H7 (cell line): ENCODE measurements at regions not wholly inside any gene's neighbourhood (a gene's known extent, or its start where the extent isn't known, plus 50 kb on each side); places are given as distances from the start of the nearest gene placed in this dataset.
A peak's percentile ranks its signal among the peaks of the same experiment; 100 is the strongest.

Source experiments
- DNase-seq: peaks from one replicate; pipeline ENCODE4 v3.0.0; 2012
- H3K27me3 ChIP-seq: 2 replicates; pipeline ENCODE4 v1.6.0; 2011; ENCODE audit warnings: mild to moderate bottlenecking, low read length; ENCODE audit not compliant: control insufficient read depth, insufficient read depth
- H3K36me3 ChIP-seq: replicated peaks from 2 replicates; pipeline ENCODE4 v1.5.1; 2011; ENCODE audit warnings: low read length; ENCODE audit not compliant: control insufficient read depth, insufficient read depth
- H3K4me3 ChIP-seq: 2 replicates; pipeline ENCODE4 v1.5.1; 2011; ENCODE audit warnings: low read depth, mild to moderate bottlenecking, control low read depth, low read length, moderate library complexity; ENCODE audit not compliant: insufficient read depth

- H3K36me3 ChIP-seq = no peaks in the 10 kb centered on the region
- no peak for DNase-seq
- no peak overlapping the region for H3K4me3 ChIP-seq
- H3K27me3 ChIP-seq = no peaks in the 10 kb centered on the region
These were observed 500.2 kb downstream of the SHISA9 start for GRCh38 chr16:13401641-13402040.

- Histone ChIP-seq H3K27me3 (no peaks in the 10 kb centered on the region), H3K36me3 (no peaks in the 10 kb centered on the region), H3K4me3 (no peak overlapping the region)
- DNase-seq = no peak
These were observed 501.2 kb downstream of the SHISA9 start for GRCh38 chr16:13402601-13403000.

DNA sequence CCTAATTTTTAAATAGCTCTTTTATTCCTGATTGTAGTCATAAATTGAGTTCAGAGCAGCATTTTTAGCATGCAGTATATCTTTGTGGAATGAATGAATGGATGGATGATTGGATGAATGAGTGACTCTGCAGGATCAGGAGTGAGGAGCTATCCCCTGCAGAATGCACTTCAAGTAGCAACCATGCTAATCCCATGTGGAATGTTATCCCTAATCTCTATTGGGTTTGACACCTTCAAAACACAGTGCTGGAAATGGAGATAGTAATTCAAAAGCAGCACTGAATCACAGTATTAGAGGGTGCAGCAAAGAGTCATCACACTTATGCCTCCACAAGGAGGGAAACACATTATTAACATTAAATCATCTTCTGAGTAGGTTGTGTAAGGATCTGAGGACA lies 501.9 kb downstream of the SHISA9 start:
- H3K4me3 ChIP-seq = no peak overlapping the region
- DNase-seq = no peak
- no peaks in the 10 kb centered on the region for H3K36me3 ChIP-seq

DNA sequence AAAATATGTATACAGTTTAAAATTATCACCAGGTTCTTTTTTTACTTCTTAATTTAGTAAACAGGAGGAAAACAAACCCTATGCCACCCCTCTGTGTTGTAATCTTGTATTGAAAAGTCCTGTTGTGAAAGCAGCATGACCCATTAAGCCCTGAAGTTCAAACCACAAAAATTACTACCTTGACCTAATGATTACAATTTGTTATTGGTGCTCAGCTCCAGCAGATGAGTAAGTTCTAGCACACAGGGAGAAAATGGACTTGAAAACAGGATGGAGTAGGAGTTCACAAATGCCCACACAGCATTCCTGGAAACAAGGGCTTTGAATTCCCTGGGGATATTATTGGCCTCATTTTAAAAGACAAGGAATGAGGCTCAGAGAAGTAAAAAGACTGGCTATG lies 505.8 kb upstream of the ERCC4 start:
- no peaks in the 10 kb centered on the region for H3K36me3 ChIP-seq
- no peak for DNase-seq
- H3K27me3 ChIP-seq = no peaks in the 10 kb centered on the region
- no peak overlapping the region for H3K4me3 ChIP-seq

More for the DNA sequence above, 501.9 kb downstream of the SHISA9 start:
- no peaks in the 10 kb centered on the region for H3K27me3 ChIP-seq

GRCh38 chr16:13419589-13419988 lies 500.4 kb upstream of the ERCC4 start:
- H3K36me3 ChIP-seq = no peaks in the 10 kb centered on the region
- no peak for DNase-seq
- H3K27me3 ChIP-seq = no peaks in the 10 kb centered on the region
- H3K4me3 ChIP-seq = no peak overlapping the region

- H3K36me3 ChIP-seq = no peaks in the 10 kb centered on the region
- H3K4me3 ChIP-seq = no peak overlapping the region
- no peak for DNase-seq
These were observed 498.2 kb upstream of the ERCC4 start for GRCh38 chr16:13421726-13422125.

GRCh38 chr16:13425836-13426235 lies 494.1 kb upstream of the ERCC4 start:
- Histone ChIP-seq H3K27me3 (no peaks in the 10 kb centered on the region), H3K4me3 (no peak overlapping the region), H3K36me3 (no peaks in the 10 kb centered on the region)
- DNase-seq = no peak

More at GRCh38 chr16:13421726-13422125, 498.2 kb upstream of the ERCC4 start:
- no peaks in the 10 kb centered on the region for H3K27me3 ChIP-seq

- Histone ChIP-seq H3K4me3 (no peak overlapping the region), H3K36me3 (no peaks in the 10 kb centered on the region), H3K27me3 (no peaks in the 10 kb centered on the region)
- peak; percentile 46 for DNase-seq
These were observed 493.7 kb upstream of the ERCC4 start for GRCh38 chr16:13426269-13426668.

GRCh38 chr16:13426736-13427135 lies 493.2 kb upstream of the ERCC4 start:
- no peak for DNase-seq
- Histone ChIP-seq H3K4me3 (no peak overlapping the region), H3K36me3 (no peaks in the 10 kb centered on the region), H3K27me3 (no peaks in the 10 kb centered on the region)

- no peak for DNase-seq
- Histone ChIP-seq H3K27me3 (no peaks in the 10 kb centered on the region), H3K36me3 (no peaks in the 10 kb centered on the region), H3K4me3 (no peak overlapping the region)
These were observed 492.0 kb upstream of the ERCC4 start for GRCh38 chr16:13427943-13428342.

DNA sequence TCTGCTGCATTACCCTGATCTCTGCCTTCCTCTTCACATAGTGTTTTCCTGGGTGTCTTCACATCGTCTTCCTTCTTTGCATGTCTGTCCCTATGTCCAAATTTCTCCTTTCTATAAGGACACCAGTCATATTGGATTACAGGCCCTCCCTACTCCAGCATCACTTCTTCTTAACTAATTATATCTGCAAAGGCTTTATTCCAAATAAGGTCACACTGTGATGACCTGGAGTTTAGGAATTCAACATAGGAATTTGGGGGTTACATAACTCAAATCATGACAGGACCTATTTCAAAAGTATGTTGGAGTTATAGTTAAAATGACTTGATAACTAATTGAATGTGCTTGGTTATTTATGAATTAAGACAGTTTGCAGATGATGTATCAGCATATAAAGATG lies 490.5 kb upstream of the ERCC4 start:
- no peak overlapping the region for H3K4me3 ChIP-seq
- DNase-seq = no peak
- H3K27me3 ChIP-seq = no peaks in the 10 kb centered on the region
- H3K36me3 ChIP-seq = no peaks in the 10 kb centered on the region

DNA sequence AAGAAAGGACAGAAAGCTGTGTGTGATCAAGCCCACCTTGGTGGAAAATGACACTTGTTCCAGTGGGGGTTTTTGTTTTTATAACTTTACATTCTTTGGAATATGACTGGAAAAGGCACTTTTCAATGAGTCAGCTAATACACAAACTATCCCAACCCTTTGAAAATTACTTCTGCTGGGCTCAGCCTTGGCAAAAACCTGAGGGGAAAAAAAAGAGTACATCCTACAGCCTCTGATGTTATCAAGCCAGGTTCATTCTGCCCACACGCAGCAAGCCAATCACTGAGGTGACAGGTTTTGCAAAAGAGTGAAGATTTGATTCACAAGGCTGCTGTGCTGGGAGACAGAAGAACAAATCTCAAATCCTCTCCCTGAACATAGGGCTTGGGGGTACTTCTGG lies 484.5 kb upstream of the ERCC4 start:
- H3K4me3 ChIP-seq = no peak overlapping the region
- H3K36me3 ChIP-seq = no peaks in the 10 kb centered on the region
- no peak for DNase-seq
- no peaks in the 10 kb centered on the region for H3K27me3 ChIP-seq

DNA sequence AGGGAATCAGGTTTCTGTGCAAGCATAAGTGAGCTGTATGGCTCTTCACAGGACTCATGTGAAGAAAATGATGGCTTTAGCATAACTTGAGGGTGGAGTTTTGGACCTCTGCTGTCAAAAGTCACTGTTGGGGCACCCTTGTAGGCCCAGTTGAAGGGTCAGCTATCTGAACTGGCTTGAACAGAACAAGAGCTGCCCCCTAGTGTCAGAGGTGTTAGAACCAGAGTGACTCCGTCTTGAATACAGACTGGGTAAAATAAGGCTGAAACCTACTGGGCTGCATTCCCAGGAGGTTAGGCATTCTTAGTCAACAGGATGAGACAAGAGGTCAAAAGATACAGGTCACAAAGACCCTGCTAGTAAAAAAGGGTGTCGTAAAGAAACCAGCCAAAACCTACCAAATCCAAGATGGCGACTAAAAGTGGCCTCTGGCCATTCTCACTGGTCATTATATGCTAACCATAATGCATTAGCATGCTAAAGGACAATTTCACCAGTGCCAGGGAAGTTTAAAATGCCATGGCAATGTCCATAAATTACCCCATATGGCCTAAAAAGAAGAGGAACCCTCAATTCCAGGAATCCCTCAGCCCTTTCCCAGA lies 484.0 kb upstream of the ERCC4 start:
- no peaks in the 10 kb centered on the region for H3K36me3 ChIP-seq
- H3K4me3 ChIP-seq = no peak overlapping the region
- peak; percentile 31 for DNase-seq
- no peaks in the 10 kb centered on the region for H3K27me3 ChIP-seq

- no peak for DNase-seq
- Histone ChIP-seq H3K27me3 (no peaks in the 10 kb centered on the region), H3K36me3 (no peaks in the 10 kb centered on the region), H3K4me3 (no peak overlapping the region)
These were observed 483.1 kb upstream of the ERCC4 start for GRCh38 chr16:13436641-13437412.

DNA sequence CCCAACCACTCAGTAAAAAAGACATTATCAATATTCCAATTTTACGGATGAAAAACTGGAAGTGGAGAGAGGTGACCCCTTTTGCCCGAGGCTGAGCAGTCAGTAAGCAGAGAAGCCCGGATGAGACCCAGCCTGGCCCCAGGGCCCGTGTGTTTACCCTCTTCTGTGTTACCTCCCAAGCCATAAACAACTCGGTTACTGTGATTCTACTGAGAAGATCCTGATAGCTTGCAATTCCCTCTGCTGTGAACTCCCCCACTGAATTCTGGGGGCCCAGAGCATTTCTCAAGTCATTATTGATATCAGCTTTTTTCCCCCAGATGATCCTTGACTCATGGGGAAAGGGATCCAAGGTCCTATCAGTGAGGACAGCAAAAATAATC lies 482.6 kb upstream of the ERCC4 start:
- no peak for DNase-seq
- Histone ChIP-seq H3K36me3 (no peaks in the 10 kb centered on the region), H3K27me3 (no peaks in the 10 kb centered on the region), H3K4me3 (no peak overlapping the region)
